ENCODE measurements at regions not wholly inside any gene's neighbourhood (a gene's known extent, or its start where the extent isn't known, plus 50 kb on each side); places are given as distances from the start of the nearest gene placed in this dataset.
A peak's percentile ranks its signal among the peaks of the same experiment; 100 is the strongest.

GRCh38 chr1:22258698-22259097 is 115.8 kb upstream of the WNT4 start:
- FAIRE-seq, result no peak
- no peak overlapping the region for H3K9ac ChIP-seq (replicated peaks in 1 of 4; ENCODE audit: extremely low read depth in 1 of 4, low read depth in 3 of 4, low read length in 3 of 4)
- peaks cover 4 to 24% (median 16%) of the 10 kb centered on the region in 4 experiments for H3K4me1 ChIP-seq (replicated peaks in 1 of 4; ENCODE audit: control insufficient read depth in 3 of 4, insufficient read depth in 4 of 4, low read length in 3 of 4)
- no peak overlapping the region for H2AK5ac ChIP-seq (ENCODE audit: low read depth, low read length)
- no peak overlapping the region for H3K56ac ChIP-seq (replicated peaks; ENCODE audit: insufficient read length, low read depth, low read length)
- no peak for DNase-seq (ENCODE audit: low read depth in 1 of 2, low spot score in 2 of 2)
- H2BK120ac ChIP-seq (replicated peaks; ENCODE audit: low read depth, low read length), result no peak overlapping the region
- H3K4me3 ChIP-seq (ENCODE audit: extremely low read depth in 1 of 4, insufficient read depth in 2 of 4, low read depth in 3 of 4, low read length in 4 of 4), result no peak overlapping the region
- H2BK20ac ChIP-seq (ENCODE audit: low read length), result no peak overlapping the region
- no peak overlapping the region for H3K4ac ChIP-seq (replicated peaks; ENCODE audit: insufficient read length, low read depth, low read length)
- H2BK12ac ChIP-seq (ENCODE audit: low read depth, low read length), result no peak overlapping the region
- H2AFZ ChIP-seq (ENCODE audit: low read length), result no peak overlapping the region
- no peak overlapping the region for H4K8ac ChIP-seq (ENCODE audit: extremely low read depth, insufficient read depth, low read length)
- H3K27me3 ChIP-seq (replicated peaks in 1 of 4; ENCODE audit: control insufficient read depth in 3 of 4, extremely low read depth in 1 of 4, insufficient read depth in 3 of 4, low read length in 3 of 4), result no peaks in the 10 kb centered on the region
- H3K18ac ChIP-seq (ENCODE audit: extremely low read depth, low read length), result no peak overlapping the region
- CTCF ChIA-PET (ENCODE audit: partially characterized antibody), result interaction anchor here (0.6 to 1.7 kb wide), 5 partner anchors 13 to 158 kb away, joined by 3 to 13 read pairs (median 3); no protein-coding TSS in a partner anchor
- no peak overlapping the region for H3K27ac ChIP-seq (ENCODE audit: low read depth, low read length)
- H3K79me1 ChIP-seq (ENCODE audit: low read depth, low read length), result no peaks in the 10 kb centered on the region
- no peaks in the 10 kb centered on the region; the same call in 1 of the 2 replicates for H3K23me2 ChIP-seq (ENCODE audit: low read depth, low read length)
- H3K4me2 ChIP-seq (ENCODE audit: insufficient read depth in 1 of 2, low read depth in 2 of 2, low read length in 2 of 2), result no peak overlapping the region
- POLR2A ChIA-PET (ENCODE audit: partially characterized antibody), result interaction anchor here (1.1 kb wide), 1 partner anchor 13 kb away, joined by 3 read pairs; no protein-coding TSS in a partner anchor
- H4K91ac ChIP-seq (replicated peaks; ENCODE audit: insufficient read length, low read length), result no peak overlapping the region
- no peaks in the 10 kb centered on the region for H3K9me3 ChIP-seq (ENCODE audit: insufficient read depth in 2 of 2, low read depth in 1 of 2, low read length in 1 of 2)
- H3K23ac ChIP-seq (ENCODE audit: insufficient read length), result no peak overlapping the region
- WGBS, 2 experiments (ENCODE audit: extremely low coverage in 1 of 2, insufficient coverage in 1 of 2, insufficient read length in 1 of 2, insufficient replicate concordance in 2 of 2, low coverage in 1 of 2, low lambda C conversion rate in 2 of 2, missing lambda C conversion rate in 1 of 2), result 82% methylated on average over 6 of the region's 6 CpGs; no CpG with 5 or more reads in 1 of the 2 experiments
- peak overlapping the region; percentile 54; the same call in 1 of the 2 replicates for H2BK15ac ChIP-seq (ENCODE audit: low read length)
- no peaks in the 10 kb centered on the region for H3K79me2 ChIP-seq (ENCODE audit: control insufficient read depth in 1 of 2, insufficient read depth in 2 of 2, low read length in 2 of 2)
- no peaks in the 10 kb centered on the region for H3K36me3 ChIP-seq (ENCODE audit: control insufficient read depth in 2 of 4, insufficient read depth in 4 of 4, low read length in 3 of 4)
- H4K20me1 ChIP-seq (replicated peaks in 1 of 2; ENCODE audit: control insufficient read depth in 1 of 2, insufficient read depth in 2 of 2, low read length in 2 of 2), result no peaks in the 10 kb centered on the region
- H2BK5ac ChIP-seq (ENCODE audit: low read depth, low read length), result no peak overlapping the region
- H3K14ac ChIP-seq (ENCODE audit: insufficient read length), result no peak overlapping the region
- no peak overlapping the region for H4K5ac ChIP-seq (ENCODE audit: insufficient read length, low read depth, low read length)
- TF ChIP-seq NANOG (IDR thresholded peaks at IDR 0.05; ENCODE audit: insufficient read depth, low read depth, low read length, poor library complexity, severe bottlenecking), result no peak
- TF ChIP-seq CEBPB (IDR thresholded peaks at IDR 0.05; ENCODE audit: low read depth, low read length), result no peak
- TF ChIP-seq BRCA1 (IDR thresholded peaks at IDR 0.05; ENCODE audit: low read depth, low read length), result no peak
- TF ChIP-seq YY1 (IDR thresholded peaks at IDR 0.05; ENCODE audit: low read depth, low read length), result no peak
- no peak for TF ChIP-seq BCL11A (IDR thresholded peaks at IDR 0.05; ENCODE audit: low read depth in 2 of 2, low read length in 2 of 2)
- TF ChIP-seq TAF7 (optimal IDR thresholded peaks at IDR 0.05; ENCODE audit: borderline replicate concordance, low read depth, low read length), result no peak
- no peak for TF ChIP-seq CHD2 (IDR thresholded peaks at IDR 0.05; ENCODE audit: low read length)
- TF ChIP-seq SP1 (IDR thresholded peaks at IDR 0.05; ENCODE audit: low read depth, low read length), result no peak
- TF ChIP-seq GTF2F1 (IDR thresholded peaks at IDR 0.05; ENCODE audit: borderline replicate concordance, low read depth, low read length), result no peak
- TF ChIP-seq, protein P1, sequence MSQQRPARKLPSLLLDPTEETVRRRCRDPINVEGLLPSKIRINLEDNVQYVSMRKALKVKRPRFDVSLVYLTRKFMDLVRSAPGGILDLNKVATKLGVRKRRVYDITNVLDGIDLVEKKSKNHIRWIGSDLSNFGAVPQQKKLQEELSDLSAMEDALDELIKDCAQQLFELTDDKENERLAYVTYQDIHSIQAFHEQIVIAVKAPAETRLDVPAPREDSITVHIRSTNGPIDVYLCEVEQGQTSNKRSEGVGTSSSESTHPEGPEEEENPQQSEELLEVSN (IDR thresholded peaks at IDR 0.05), result no peak
- no peak for TF ChIP-seq TCF12 (IDR thresholded peaks at IDR 0.05; ENCODE audit: low read depth, low read length)
- TF ChIP-seq ATF2 (IDR thresholded peaks at IDR 0.05; ENCODE audit: low read length), result no peak
- TF ChIP-seq PHF8 (conservative IDR thresholded peaks at IDR 0.05; ENCODE audit: low read depth, low read length), result no peak

Data from H1 (cell line).